ENCODE measurements at regions not wholly inside any gene's neighbourhood (a gene's known extent, or its start where the extent isn't known, plus 50 kb on each side); places are given as distances from the start of the nearest gene placed in this dataset.

GRCh38 chr5:74286734-74287695, 353.5 kb downstream of the ENC1 start:
- H3K4me1 Mint-ChIP-seq: no peaks in the 10 kb centered on the region

DNA sequence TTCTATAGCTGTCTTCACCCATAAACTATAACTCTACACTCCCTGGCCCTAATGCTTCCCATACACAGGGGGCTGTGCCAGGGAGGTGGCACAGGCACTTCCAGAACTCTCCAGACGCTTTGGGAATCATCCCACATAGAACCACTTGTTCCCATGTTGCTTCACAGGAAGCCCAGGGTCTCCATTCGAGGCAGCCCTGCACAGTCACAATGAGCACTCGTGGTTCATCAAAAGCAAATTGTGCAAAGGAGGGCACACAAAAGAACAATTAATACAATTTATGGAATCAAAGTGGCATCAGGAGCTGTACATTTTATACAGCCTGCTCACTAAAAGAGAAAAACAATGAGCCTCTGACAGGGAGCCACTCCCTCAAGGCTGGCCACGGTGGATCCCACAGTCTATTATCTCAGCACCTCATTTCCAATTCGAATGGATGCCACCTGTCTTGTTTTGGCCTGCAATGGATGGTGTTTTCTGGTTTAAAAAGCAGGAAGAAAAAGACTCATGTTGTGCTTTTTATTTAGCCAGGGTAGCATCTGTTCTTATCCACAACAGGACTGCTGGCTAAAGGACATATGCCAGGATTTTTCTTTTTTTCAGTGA, 354.8 kb downstream of the ENC1 start:
- Mint-ChIP-seq H3K4me1 (no peaks in the 10 kb centered on the region), H3K9me3 (no peaks in the 10 kb centered on the region), H3K36me3 (ENCODE audit: low read depth) (no peaks in the 10 kb centered on the region), H3K27me3 (peaks cover 20% of the 10 kb centered on the region), H3K27ac (no peak overlapping the region), H3K4me3 (no peak overlapping the region)
- ATAC-seq (ENCODE audit: low read depth) (no peak), DNase-seq (no peak)
- intact Hi-C loops (cut with micrococcal nuclease): no loop called here
- TF ChIP-seq CTCF (IDR thresholded peaks at IDR 0.05): no peak
- ChIA-PET POLR2A (no interaction called here), CTCF (no interaction called here)

More at GRCh38 chr5:74286734-74287695, 353.5 kb downstream of the ENC1 start:
- intact Hi-C loops (cut with micrococcal nuclease): no loop called here
- Mint-ChIP-seq H3K27me3 (peaks cover 21% of the 10 kb centered on the region), H3K36me3 (ENCODE audit: low read depth) (no peaks in the 10 kb centered on the region), H3K27ac (no peak overlapping the region), H3K4me3 (no peak overlapping the region), H3K9me3 (no peaks in the 10 kb centered on the region)
- ATAC-seq (ENCODE audit: low read depth): no peak
- no peak for DNase-seq
- TF ChIP-seq CTCF (IDR thresholded peaks at IDR 0.05): no peak
- CTCF ChIA-PET: no interaction called here
- POLR2A ChIA-PET: no interaction called here

DNA sequence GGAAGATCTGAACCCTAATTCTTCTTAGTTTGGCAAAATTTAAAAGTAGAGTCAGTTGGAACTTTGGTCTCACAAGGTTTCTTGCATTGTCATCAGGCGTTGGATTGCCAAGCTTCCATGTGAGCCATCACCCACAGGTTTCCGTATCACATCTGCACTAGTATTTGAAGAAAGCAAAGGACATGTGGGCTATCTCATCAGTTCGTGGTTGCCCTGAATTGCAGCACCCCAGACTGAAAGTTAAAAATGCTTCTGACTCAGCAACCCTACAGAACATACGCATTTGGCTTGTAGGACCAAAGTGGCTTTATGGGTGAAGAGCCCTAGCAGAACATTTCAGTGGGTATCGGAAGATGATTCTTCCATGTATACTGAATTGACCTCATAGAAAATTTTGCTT, 358.0 kb downstream of the ENC1 start:
- DNase-seq: no peak
- no peak for TF ChIP-seq CTCF (IDR thresholded peaks at IDR 0.05)
- CTCF ChIA-PET: no interaction called here
- intact Hi-C loops (cut with micrococcal nuclease): no loop called here
- POLR2A ChIA-PET: no interaction called here
- Mint-ChIP-seq H3K27ac (no peak overlapping the region), H3K27me3 (peaks cover 13% of the 10 kb centered on the region), H3K4me1 (no peaks in the 10 kb centered on the region), H3K36me3 (ENCODE audit: low read depth) (no peaks in the 10 kb centered on the region), H3K9me3 (no peaks in the 10 kb centered on the region), H3K4me3 (no peak overlapping the region)
- no peak for ATAC-seq (ENCODE audit: low read depth)

DNA sequence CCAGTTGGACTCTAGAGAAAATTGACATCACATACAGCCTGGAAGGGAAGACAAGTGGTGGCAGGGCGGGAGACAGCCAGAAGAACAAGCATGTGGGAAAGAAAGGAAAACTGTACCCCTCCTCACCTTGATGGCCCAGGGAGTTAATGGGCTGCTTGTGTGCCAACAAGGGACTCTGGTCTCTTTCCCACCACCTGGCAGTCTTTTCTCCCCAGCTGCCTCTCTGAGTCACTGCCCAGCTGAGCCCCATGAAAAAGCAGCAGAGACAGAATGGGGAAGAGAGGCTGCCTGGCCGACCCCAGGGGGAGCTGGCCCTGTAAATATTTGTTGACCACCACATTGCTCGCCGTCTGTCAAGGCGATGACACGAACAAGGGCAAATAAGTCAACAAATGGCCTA, 359.4 kb downstream of the ENC1 start:
- H3K36me3 Mint-ChIP-seq (ENCODE audit: low read depth): no peaks in the 10 kb centered on the region
- DNase-seq (no peak), ATAC-seq (ENCODE audit: low read depth) (no peak)
- CTCF ChIA-PET: no interaction called here
- H3K9me3 Mint-ChIP-seq: no peaks in the 10 kb centered on the region
- H3K27ac Mint-ChIP-seq: no peak overlapping the region
- H3K4me1 Mint-ChIP-seq: no peaks in the 10 kb centered on the region
- intact Hi-C loops (cut with micrococcal nuclease): no loop called here
- TF ChIP-seq CTCF (IDR thresholded peaks at IDR 0.05): no peak
- H3K4me3 Mint-ChIP-seq: no peak overlapping the region
- peaks cover 13% of the 10 kb centered on the region for H3K27me3 Mint-ChIP-seq
- POLR2A ChIA-PET: no interaction called here

DNA sequence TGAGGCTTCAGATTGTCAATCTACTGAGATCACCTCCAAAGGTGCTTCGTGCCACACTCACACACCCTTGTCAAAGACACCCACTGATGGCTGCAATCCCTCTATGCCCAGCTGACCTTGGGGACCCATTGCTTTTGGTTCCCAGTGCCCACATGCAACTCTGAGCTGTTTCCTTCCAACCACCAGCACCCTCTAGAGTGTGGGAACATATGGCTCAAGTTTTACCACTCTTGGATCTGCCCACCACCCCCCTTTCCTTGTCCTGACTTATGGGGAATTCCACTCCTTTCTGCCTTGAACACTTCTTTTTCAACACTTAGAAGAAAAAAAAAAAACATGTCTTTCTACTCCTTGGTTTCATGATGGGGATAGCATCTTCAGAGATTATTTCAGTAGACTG, 360.2 kb downstream of the ENC1 start:
- CTCF ChIA-PET: no interaction called here
- no peak overlapping the region for H3K4me3 Mint-ChIP-seq
- no peaks in the 10 kb centered on the region for H3K9me3 Mint-ChIP-seq
- no peak for TF ChIP-seq CTCF (IDR thresholded peaks at IDR 0.05)
- ATAC-seq (ENCODE audit: low read depth) (no peak), DNase-seq (no peak)
- no peak overlapping the region for H3K27ac Mint-ChIP-seq
- H3K27me3 Mint-ChIP-seq: peaks cover 13% of the 10 kb centered on the region
- POLR2A ChIA-PET: no interaction called here
- intact Hi-C loops (cut with micrococcal nuclease): no loop called here
- H3K4me1 Mint-ChIP-seq: no peaks in the 10 kb centered on the region
- H3K36me3 Mint-ChIP-seq (ENCODE audit: low read depth): no peaks in the 10 kb centered on the region

Measured in activated B cell treated with CpG ODN at 0.5 μM for 24 hours (primary cell).